Fibroblast of skin of back (primary cell): ENCODE measurements at regions not wholly inside any gene's neighbourhood (a gene's known extent, or its start where the extent isn't known, plus 50 kb on each side); places are given as distances from the start of the nearest gene placed in this dataset.
A peak's percentile ranks its signal among the peaks of the same experiment; 100 is the strongest.

ENCODE experiments used
- DNase-seq: peaks from one replicate; pipeline ENCODE4 v3.0.0-alpha.2; 2013

DNA sequence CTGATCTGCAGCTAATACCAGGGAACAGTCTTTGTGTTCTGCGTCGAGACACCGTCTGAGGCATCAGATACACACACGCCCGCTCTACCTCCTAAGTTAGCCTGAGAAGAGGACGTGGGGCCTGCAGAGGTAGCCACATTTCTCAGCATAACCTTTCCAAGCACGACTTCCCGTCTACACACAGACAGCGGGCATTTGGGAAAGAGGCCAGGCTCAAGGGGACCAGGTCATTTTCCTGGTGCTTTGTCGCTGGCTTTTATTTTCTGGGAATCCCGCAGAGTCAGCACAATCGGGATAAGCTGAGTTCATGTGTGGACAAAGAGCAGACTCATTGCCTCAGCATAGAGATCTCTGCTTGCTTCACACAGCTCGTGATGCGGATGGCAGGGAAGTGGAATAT, 72.5 kb upstream of the SMYD2 start:
- no peak for DNase-seq

DNA sequence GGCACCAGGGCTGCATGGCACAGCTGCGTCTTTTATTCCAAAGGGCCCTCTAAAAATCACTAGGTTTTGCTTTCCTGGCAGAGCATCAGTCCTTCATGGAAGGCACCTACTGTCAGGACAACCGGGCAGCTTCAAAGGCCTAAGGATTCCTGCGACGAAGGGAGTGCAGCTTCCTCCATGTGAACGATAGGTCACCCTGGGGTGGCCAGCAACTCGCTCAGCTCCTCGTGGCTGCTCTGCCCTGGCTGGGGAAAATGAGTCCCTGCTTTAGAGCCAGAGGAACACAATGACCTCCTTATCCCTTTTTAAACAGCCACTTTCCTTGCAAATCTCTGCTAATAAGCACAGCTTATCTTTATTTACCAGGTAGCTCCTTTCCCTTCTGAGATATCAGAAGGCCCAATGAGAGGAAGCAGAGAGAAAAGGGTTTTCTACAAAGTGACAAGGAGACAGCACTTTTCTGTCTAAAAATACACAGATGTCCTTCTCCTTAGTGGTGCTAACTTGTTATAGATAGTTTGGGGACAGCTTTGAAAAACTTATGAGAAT, 71.6 kb upstream of the SMYD2 start:
- DNase-seq, result no peak

DNA sequence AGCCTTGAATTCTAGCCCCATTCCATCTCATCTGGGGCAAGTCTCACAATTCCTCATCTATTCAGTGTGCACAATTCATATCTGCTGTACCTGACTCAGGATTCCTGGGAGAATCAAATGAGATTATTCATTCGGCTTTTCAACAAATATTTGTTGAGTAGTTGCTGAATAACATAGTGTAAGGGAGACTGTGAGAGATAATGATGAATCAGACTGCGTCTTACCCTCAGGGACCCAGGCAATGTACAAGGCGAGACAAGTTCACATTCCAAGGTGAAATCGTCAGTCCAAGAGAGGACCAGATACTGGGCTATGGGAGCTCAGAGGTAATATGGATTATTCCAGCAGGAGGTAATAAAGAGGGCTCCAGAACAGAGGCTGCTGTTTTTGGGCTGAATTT, 67.8 kb upstream of the SMYD2 start:
- DNase-seq, result peak; percentile 61

DNA sequence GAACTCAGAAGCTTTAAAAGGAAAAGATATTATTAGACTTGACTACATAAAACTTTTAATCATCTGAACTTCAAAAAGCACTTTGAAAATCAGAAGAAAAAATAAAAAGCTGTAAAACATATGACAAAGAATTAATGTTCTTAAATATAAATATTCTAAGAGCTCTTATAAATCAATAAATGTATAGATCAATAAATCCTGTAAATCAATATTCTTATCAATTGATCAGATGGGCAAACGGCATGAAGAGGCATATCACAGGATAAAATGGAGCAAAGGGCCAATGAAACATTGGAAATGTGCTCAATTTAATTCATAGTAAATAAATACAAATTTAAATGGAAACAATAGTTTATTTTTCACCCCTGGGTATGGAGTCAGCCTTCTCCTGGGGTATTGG, 66.1 kb upstream of the SMYD2 start:
- no peak for DNase-seq

DNA sequence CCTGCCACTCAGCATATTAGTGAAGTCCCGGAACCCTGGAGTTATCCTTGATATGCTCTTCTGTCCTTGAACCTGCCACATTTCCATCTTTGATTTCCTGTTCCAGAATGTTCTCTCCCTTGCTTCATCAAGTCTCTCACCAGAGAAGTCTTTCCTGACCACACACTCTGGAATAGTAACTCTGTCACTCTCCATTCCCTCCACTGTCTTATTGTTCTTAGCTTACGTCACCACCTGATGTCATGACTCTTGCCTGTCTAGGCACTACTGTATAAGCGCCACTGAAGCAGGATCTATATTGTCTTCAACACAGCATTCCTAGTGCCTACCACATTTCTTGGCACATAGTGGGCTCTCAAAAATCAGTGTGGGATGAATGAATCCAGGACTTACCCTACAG, 65.4 kb upstream of the SMYD2 start:
- no peak for DNase-seq

DNA sequence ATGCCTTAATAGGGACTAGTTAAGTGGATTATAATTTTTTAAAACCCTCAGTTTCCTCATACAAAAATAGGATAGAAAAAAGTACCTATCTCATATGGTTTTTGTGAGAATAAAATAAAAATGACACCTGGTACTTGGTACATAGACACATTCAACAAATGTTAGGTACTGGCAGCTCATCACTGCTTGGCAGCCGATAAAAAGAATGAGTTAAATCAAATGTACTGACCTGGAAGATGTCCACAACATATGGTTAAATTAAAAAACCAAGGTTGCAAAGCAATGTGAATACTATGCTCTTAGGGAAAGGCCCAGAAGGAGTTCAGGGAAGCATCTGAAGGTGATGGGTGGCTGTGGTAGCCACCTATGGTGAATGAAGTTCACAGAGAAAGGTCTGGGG, 64.9 kb upstream of the SMYD2 start:
- no peak for DNase-seq

GRCh38 chr1:214216779-214217178, 64.2 kb upstream of the SMYD2 start:
- DNase-seq, result no peak

- no peak for DNase-seq
Observed at GRCh38 chr1:214219902-214220301, 61.1 kb upstream of the SMYD2 start.

DNA sequence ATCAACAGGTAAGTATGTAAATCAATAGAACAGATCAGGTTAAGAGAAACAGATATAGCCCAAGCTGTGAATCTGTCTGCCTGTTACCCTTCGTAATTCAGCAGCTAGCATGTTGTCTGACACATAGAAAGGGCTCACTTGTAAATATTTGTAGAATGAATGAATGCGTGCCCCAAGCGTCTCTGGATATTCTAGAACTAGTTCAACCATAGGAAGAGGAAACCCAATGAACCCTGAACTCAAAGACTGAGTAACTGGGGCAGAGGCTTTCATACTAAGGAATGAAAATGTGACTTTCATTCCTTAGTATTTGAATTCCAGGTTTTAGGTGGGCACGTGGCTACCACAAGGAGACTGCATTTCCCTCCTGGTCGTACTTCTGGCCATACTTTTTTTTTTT, 60.1 kb upstream of the SMYD2 start:
- no peak for DNase-seq

GRCh38 chr1:214224611-214225354, 56.2 kb upstream of the SMYD2 start:
- DNase-seq, result peak; percentile 39

DNA sequence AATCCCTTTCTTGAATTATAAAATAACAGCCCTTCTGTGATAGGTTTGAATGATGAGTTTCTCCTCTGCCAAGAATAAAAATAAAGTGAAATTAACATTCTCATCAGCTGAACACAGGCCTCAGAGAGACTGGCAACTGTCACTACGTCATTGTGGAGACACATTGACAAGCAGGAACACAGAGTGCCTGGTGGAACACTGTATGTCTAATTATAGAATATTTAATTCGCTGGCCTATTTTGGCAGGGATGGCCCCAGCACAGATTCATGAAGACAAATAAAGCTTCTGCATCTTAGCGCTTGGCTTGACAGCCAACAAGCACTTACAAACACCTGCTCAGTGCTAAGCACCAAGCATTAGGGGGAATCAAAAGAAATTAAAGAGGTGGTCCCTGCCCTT, 52.0 kb upstream of the SMYD2 start:
- no peak for DNase-seq

- DNase-seq, result no peak
Observed at GRCh38 chr1:214229736-214230135, 51.2 kb upstream of the SMYD2 start.
